Mesendoderm (in vitro differentiated cells): ENCODE measurements at regions not wholly inside any gene's neighbourhood (a gene's known extent, or its start where the extent isn't known, plus 50 kb on each side); places are given as distances from the start of the nearest gene placed in this dataset.

Experiments used
- DNase-seq: peaks from one replicate; pipeline ENCODE4 v3.0.0; 2013
- H2AK5ac ChIP-seq: 2 replicates; pipeline ENCODE4 v1.6.1; 2013; ENCODE audit warnings: low read length, inconsistent platforms
- H2BK120ac ChIP-seq: 2 replicates; pipeline ENCODE4 v1.6.1; 2013; ENCODE audit warnings: low read depth, mild to moderate bottlenecking, low read length, moderate library complexity, mixed read lengths
- H2BK15ac ChIP-seq: replicated peaks from 2 replicates; pipeline ENCODE4 v1.6.1; 2013; ENCODE audit warnings: low read depth, mild to moderate bottlenecking, moderate library complexity
- H2BK5ac ChIP-seq: 2 replicates; pipeline ENCODE4 v1.6.1; 2013; ENCODE audit warnings: low read length, inconsistent platforms
- H3K18ac ChIP-seq: 2 replicates; pipeline ENCODE4 v1.6.1; 2013; ENCODE audit warnings: mild to moderate bottlenecking, low read length, mixed read lengths
- H3K23ac ChIP-seq: one replicate; pipeline ENCODE4 v1.6.1; 2013; ENCODE audit warnings: low read length
- H3K27ac ChIP-seq: 2 replicates; pipeline ENCODE4 v1.5.1; 2013; ENCODE audit warnings: low read depth, mild to moderate bottlenecking, inconsistent platforms, low read length, moderate library complexity
- H3K27me3 ChIP-seq: 2 replicates; pipeline ENCODE4 v1.6.1; 2013; ENCODE audit warnings: low read length, control low read depth, mild to moderate bottlenecking, inconsistent platforms; ENCODE audit not compliant: insufficient read depth, poor library complexity
- H3K36me3 ChIP-seq: 2 replicates; pipeline ENCODE4 v1.6.1; 2013; ENCODE audit warnings: low read length, inconsistent platforms; ENCODE audit not compliant: control insufficient read depth, insufficient read depth
- H3K4ac ChIP-seq: one replicate; pipeline ENCODE4 v1.6.1; 2013; ENCODE audit warnings: low read depth, mild to moderate bottlenecking, low read length, moderate library complexity
- H3K4me1 ChIP-seq: 2 replicates; pipeline ENCODE4 v1.6.1; 2013; ENCODE audit warnings: low read depth, low read length, inconsistent platforms; ENCODE audit not compliant: control insufficient read depth
- H3K4me2 ChIP-seq: 2 replicates; pipeline ENCODE4 v1.6.1; 2013; ENCODE audit warnings: low read length
- H3K4me3 ChIP-seq: 2 replicates; pipeline ENCODE4 v1.5.1; 2013; ENCODE audit warnings: mild to moderate bottlenecking, low read length
- H3K56ac ChIP-seq: one replicate; pipeline ENCODE4 v1.6.1; 2013; ENCODE audit warnings: low read length
- H3K79me1 ChIP-seq: 2 replicates; pipeline ENCODE4 v1.6.1; 2013; ENCODE audit warnings: low read length, inconsistent platforms
- H3K79me2 ChIP-seq: 2 replicates; pipeline ENCODE4 v1.6.1; 2013; ENCODE audit warnings: mild to moderate bottlenecking, low read length; ENCODE audit not compliant: control insufficient read depth, insufficient read depth
- H3K9ac ChIP-seq: 2 replicates; pipeline ENCODE4 v1.6.1; 2013; ENCODE audit warnings: low read length, inconsistent platforms
- H4K5ac ChIP-seq: one replicate; pipeline ENCODE4 v1.6.1; 2013; ENCODE audit warnings: low read length
- H4K8ac ChIP-seq: one replicate; pipeline ENCODE4 v1.6.1; 2013; ENCODE audit warnings: low read depth, mild to moderate bottlenecking, control low read depth, low read length, moderate library complexity
- WGBS: extraction: QIAGEN DNeasy Blood & Tissue Kit; methylation state at CpG from one replicate; pipeline ENCODE4 v1.1.7; 2013; ENCODE audit warnings: low lambda C conversion rate, missing lambda C conversion rate; ENCODE audit not compliant: insufficient coverage; ENCODE audit errors: extremely low coverage; 5-methylcytosine and 5-hydroxymethylcytosine counted together

- no peaks in the 10 kb centered on the region for H3K79me2 ChIP-seq
- no peak overlapping the region for H3K4me2 ChIP-seq
- H3K9ac ChIP-seq = no peak overlapping the region
- no peak overlapping the region for H4K5ac ChIP-seq
- H3K18ac ChIP-seq = no peak overlapping the region
- H3K4ac ChIP-seq = no peak overlapping the region
- no peaks in the 10 kb centered on the region for H3K36me3 ChIP-seq
- no peak overlapping the region for H4K8ac ChIP-seq
- H3K27ac ChIP-seq = no peak overlapping the region
- no peak overlapping the region for H2BK120ac ChIP-seq
- H3K56ac ChIP-seq = no peak overlapping the region
- WGBS = no CpG with 5 or more reads among the region's 3 CpGs
- H2BK15ac ChIP-seq = no peak overlapping the region
- no peak overlapping the region for H3K23ac ChIP-seq
- no peak overlapping the region for H2AK5ac ChIP-seq
- no peaks in the 10 kb centered on the region for H3K4me1 ChIP-seq
- no peak overlapping the region for H2BK5ac ChIP-seq
- no peak overlapping the region for H3K4me3 ChIP-seq
- no peak for DNase-seq
- no peaks in the 10 kb centered on the region for H3K79me1 ChIP-seq
- no peaks in the 10 kb centered on the region for H3K27me3 ChIP-seq
Observed at GRCh38 chr1:5659606-5660005, 332.6 kb downstream of the NPHP4 start.

GRCh38 chr1:5658340-5659316 is 333.6 kb downstream of the NPHP4 start:
- Histone ChIP-seq H4K5ac (no peak overlapping the region), H2BK5ac (no peak overlapping the region)
- no peak for DNase-seq

GRCh38 chr1:5651964-5652821 is 340.0 kb downstream of the NPHP4 start:
- no peaks in the 10 kb centered on the region for H3K36me3 ChIP-seq
- H3K9ac ChIP-seq = no peak overlapping the region
- no peak overlapping the region for H2BK15ac ChIP-seq
- H3K4me2 ChIP-seq = no peak overlapping the region
- no peak overlapping the region for H4K8ac ChIP-seq
- DNase-seq = no peak
- H3K27ac ChIP-seq = no peak overlapping the region
- H3K27me3 ChIP-seq = no peaks in the 10 kb centered on the region
- H3K79me2 ChIP-seq = no peaks in the 10 kb centered on the region
- no CpG with 5 or more reads among the region's 18 CpGs for WGBS
- H2AK5ac ChIP-seq = no peak overlapping the region
- H3K4me1 ChIP-seq = peaks cover 4% of the 10 kb centered on the region
- no peak overlapping the region for H3K4me3 ChIP-seq
- H3K4ac ChIP-seq = no peak overlapping the region
- H2BK5ac ChIP-seq = no peak overlapping the region
- no peak overlapping the region for H2BK120ac ChIP-seq
- H3K18ac ChIP-seq = no peak overlapping the region
- no peak overlapping the region for H3K23ac ChIP-seq
- no peak overlapping the region for H3K56ac ChIP-seq
- H3K79me1 ChIP-seq = no peaks in the 10 kb centered on the region
- H4K5ac ChIP-seq = no peak overlapping the region

More at GRCh38 chr1:5658340-5659316, 333.6 kb downstream of the NPHP4 start:
- Histone ChIP-seq H2AK5ac (no peak overlapping the region), H3K36me3 (no peaks in the 10 kb centered on the region), H3K79me1 (no peaks in the 10 kb centered on the region), H2BK120ac (no peak overlapping the region), H3K23ac (no peak overlapping the region), H4K8ac (no peak overlapping the region), H3K27me3 (no peaks in the 10 kb centered on the region), H3K9ac (no peak overlapping the region), H3K18ac (no peak overlapping the region), H3K27ac (no peak overlapping the region), H3K56ac (no peak overlapping the region), H3K4me3 (no peak overlapping the region), H3K79me2 (no peaks in the 10 kb centered on the region), H2BK15ac (no peak overlapping the region), H3K4me2 (no peak overlapping the region), H3K4me1 (no peaks in the 10 kb centered on the region), H3K4ac (no peak overlapping the region)
- no CpG with 5 or more reads among the region's 16 CpGs for WGBS

DNA sequence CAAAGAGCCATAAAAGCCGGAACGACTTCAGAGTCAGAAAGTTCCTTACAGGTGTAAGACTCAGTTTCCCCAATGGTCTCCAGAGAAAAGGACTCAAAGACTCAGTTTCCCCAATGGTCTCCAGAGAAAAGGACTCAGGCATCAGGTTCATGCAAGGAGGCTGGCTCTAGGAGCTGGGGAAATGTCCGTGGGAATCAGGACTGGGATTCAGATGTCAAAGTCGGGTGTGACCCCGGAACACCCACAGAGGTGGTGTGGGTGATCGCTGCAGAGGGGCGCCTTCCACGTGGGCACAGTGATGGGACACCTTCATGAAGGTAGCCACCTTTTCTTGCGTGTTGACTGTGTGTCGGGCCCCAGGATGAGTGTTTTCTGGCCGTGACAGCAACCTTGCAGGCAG is 340.8 kb downstream of the NPHP4 start:
- no peak overlapping the region for H3K23ac ChIP-seq
- H3K36me3 ChIP-seq = no peaks in the 10 kb centered on the region
- H3K27me3 ChIP-seq = no peaks in the 10 kb centered on the region
- no peak overlapping the region for H4K5ac ChIP-seq
- DNase-seq = no peak
- peaks cover 9% of the 10 kb centered on the region for H3K4me1 ChIP-seq
- H3K4ac ChIP-seq = no peak overlapping the region
- H3K4me3 ChIP-seq = no peak overlapping the region
- H3K18ac ChIP-seq = no peak overlapping the region
- no peaks in the 10 kb centered on the region for H3K79me1 ChIP-seq
- H2BK120ac ChIP-seq = no peak overlapping the region
- no peak overlapping the region for H2AK5ac ChIP-seq
- no CpG with 5 or more reads among the region's 11 CpGs for WGBS
- H3K9ac ChIP-seq = no peak overlapping the region
- no peak overlapping the region for H2BK5ac ChIP-seq
- H3K27ac ChIP-seq = no peak overlapping the region
- H4K8ac ChIP-seq = no peak overlapping the region
- H3K4me2 ChIP-seq = no peak overlapping the region
- H3K56ac ChIP-seq = no peak overlapping the region
- H2BK15ac ChIP-seq = no peak overlapping the region
- H3K79me2 ChIP-seq = no peaks in the 10 kb centered on the region

DNA sequence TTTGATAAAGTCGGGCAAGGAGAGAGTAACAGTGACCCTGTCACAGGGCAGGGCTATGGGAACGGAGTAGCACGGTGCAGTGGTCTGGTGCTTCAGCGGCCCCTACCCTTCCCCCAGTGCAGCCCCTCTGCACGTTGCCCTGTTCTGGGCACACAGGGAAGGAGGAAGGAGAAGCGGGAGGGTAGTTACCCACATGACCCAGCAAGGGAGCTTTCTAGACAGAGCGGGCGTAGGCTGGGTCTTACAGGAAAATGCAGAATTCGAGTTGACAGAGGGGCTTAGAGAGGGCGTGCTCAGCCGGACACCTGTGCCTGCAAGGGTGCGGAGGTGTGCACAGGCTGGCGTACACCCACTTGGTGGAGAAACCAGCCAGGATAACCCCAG is 341.2 kb downstream of the NPHP4 start:
- Histone ChIP-seq H3K23ac (no peak overlapping the region), H2AK5ac (no peak overlapping the region), H3K79me1 (no peaks in the 10 kb centered on the region), H3K27me3 (no peaks in the 10 kb centered on the region), H3K27ac (no peak overlapping the region), H3K36me3 (no peaks in the 10 kb centered on the region), H2BK5ac (no peak overlapping the region), H3K4me1 (peaks cover 9% of the 10 kb centered on the region), H3K18ac (no peak overlapping the region), H3K56ac (no peak overlapping the region), H4K8ac (no peak overlapping the region), H3K79me2 (no peaks in the 10 kb centered on the region), H4K5ac (no peak overlapping the region), H3K9ac (no peak overlapping the region), H3K4ac (no peak overlapping the region), H3K4me2 (no peak overlapping the region), H2BK120ac (no peak overlapping the region), H2BK15ac (no peak overlapping the region), H3K4me3 (no peak overlapping the region)
- DNase-seq = no peak
- no CpG with 5 or more reads among the region's 13 CpGs for WGBS
